ENCODE measurements at regions not wholly inside any gene's neighbourhood (a gene's known extent, or its start where the extent isn't known, plus 50 kb on each side); places are given as distances from the start of the nearest gene placed in this dataset.

DNA sequence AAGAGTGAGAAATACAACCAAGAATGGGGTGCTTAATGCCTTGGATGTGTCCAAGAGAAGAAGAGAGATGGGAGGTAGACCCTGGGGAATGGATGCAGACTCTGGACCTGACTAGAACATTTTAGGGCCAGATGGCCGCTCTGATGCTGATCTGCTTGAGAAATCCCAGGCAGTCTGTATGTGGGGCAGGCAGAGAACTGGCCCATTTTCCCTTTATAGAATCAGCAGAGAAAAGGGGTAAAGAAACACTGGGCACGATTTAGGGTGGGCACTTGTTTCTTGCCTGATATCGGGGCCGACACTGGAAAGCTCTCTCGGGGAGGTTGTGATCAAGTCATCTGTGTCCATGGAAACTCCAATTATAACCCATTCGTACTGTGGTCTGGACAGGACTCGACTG is 118.5 kb upstream of the FSTL4 start:
- no peaks in the 10 kb centered on the region for H3K9me3 ChIP-seq
- H3K27me3 ChIP-seq, result no peaks in the 10 kb centered on the region
- no peaks in the 10 kb centered on the region for H3K4me1 ChIP-seq
- H3K4me3 ChIP-seq, result no peak overlapping the region
- H3K27ac ChIP-seq, result no peak overlapping the region
- 89 to 92% methylated on average over 7 of the region's 7 CpGs for WGBS, 2 donors
- DNase-seq, result no peak
- no peak for TF ChIP-seq POLR2A (IDR thresholded peaks at IDR 0.05)
- TF ChIP-seq, protein P1, sequence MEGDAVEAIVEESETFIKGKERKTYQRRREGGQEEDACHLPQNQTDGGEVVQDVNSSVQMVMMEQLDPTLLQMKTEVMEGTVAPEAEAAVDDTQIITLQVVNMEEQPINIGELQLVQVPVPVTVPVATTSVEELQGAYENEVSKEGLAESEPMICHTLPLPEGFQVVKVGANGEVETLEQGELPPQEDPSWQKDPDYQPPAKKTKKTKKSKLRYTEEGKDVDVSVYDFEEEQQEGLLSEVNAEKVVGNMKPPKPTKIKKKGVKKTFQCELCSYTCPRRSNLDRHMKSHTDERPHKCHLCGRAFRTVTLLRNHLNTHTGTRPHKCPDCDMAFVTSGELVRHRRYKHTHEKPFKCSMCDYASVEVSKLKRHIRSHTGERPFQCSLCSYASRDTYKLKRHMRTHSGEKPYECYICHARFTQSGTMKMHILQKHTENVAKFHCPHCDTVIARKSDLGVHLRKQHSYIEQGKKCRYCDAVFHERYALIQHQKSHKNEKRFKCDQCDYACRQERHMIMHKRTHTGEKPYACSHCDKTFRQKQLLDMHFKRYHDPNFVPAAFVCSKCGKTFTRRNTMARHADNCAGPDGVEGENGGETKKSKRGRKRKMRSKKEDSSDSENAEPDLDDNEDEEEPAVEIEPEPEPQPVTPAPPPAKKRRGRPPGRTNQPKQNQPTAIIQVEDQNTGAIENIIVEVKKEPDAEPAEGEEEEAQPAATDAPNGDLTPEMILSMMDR (IDR thresholded peaks at IDR 0.05), result no peak
- intact Hi-C loops (cut with DNase I; ENCODE audit: low total_unique reads), result no loop called here
- no peaks in the 10 kb centered on the region for H3K36me3 ChIP-seq (ENCODE audit: low read depth, missing control alignments)

DNA sequence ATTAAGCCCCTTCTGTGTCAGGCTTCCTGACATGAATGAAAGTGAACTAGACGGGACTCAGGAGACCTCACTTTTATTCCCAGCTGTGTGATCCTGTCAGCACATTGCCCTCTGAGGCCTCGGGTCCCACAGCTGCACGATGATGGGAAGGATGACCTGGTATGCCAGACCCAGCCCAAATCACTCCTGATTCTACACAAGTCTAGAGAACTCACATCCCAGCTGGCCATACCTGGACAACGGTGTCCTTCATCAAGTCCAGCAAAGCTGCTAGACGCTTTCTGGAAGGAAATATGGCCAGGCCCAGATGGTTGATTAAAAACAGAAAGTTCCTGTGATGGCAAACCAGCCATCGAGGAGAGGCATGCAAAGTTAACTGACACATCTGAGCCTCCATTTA is 118.0 kb upstream of the FSTL4 start:
- Histone ChIP-seq H3K9me3 (no peaks in the 10 kb centered on the region), H3K36me3 (ENCODE audit: low read depth, missing control alignments) (no peaks in the 10 kb centered on the region), H3K4me1 (no peaks in the 10 kb centered on the region), H3K27ac (no peak overlapping the region), H3K4me3 (no peak overlapping the region), H3K27me3 (no peaks in the 10 kb centered on the region)
- DNase-seq, result no peak
- TF ChIP-seq POLR2A (IDR thresholded peaks at IDR 0.05), result no peak
- TF ChIP-seq, protein P1 (IDR thresholded peaks at IDR 0.05), result no peak
- WGBS, 2 donors, result 92 to 95% methylated on average over 6 of the region's 6 CpGs
- intact Hi-C loops (cut with DNase I; ENCODE audit: low total_unique reads), result no loop called here

DNA sequence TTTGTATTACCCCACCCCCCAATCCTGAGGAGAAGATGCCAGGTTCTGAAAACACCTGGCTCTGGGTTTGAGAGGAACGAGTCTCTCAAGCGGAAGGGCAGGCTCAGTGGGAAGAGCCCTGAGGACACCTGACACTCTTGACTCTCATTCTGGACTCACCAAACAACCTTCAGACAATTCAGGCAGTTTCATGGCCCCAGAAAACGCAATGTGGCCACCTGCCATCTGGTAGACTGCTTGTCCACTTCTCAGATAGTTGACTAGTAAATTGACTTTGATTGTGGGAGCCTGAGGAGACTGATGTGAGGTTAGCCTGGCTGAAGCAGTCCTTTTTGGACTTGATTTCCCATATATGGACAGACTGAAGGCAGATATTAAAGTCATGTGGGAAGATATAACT is 117.5 kb upstream of the FSTL4 start:
- 91 to 93% methylated on average over 3 of the region's 3 CpGs for WGBS, 2 donors
- H3K36me3 ChIP-seq (ENCODE audit: low read depth, missing control alignments), result no peaks in the 10 kb centered on the region
- no peak for TF ChIP-seq POLR2A (IDR thresholded peaks at IDR 0.05)
- TF ChIP-seq, protein P1 (IDR thresholded peaks at IDR 0.05), result no peak
- no peaks in the 10 kb centered on the region for H3K4me1 ChIP-seq
- H3K27ac ChIP-seq, result no peak overlapping the region
- no peak overlapping the region for H3K4me3 ChIP-seq
- intact Hi-C loops (cut with DNase I; ENCODE audit: low total_unique reads), result no loop called here
- no peaks in the 10 kb centered on the region for H3K9me3 ChIP-seq
- DNase-seq, result no peak
- H3K27me3 ChIP-seq, result no peaks in the 10 kb centered on the region

DNA sequence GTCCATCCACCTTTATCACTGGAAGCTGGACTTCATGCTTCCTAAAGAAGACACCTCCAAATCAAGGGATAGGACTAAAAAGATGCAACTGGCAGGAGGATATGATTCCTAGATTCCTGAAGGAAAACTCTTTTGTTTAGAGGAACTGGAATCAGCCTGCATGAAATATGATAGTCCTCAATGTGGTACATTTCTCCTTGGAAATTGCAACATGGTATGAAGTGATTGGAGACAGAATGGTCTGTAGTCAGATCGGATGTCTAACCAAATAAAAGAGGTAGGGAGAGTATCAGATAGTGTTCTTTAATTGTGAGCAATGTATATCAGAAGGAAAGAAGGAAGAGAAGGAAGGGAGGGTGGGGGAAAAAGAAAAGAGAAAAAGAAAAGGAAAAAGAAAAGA is 116.1 kb upstream of the FSTL4 start:
- H3K27ac ChIP-seq, result no peak overlapping the region
- no peak for DNase-seq
- H3K4me3 ChIP-seq, result no peak overlapping the region
- intact Hi-C loops (cut with DNase I; ENCODE audit: low total_unique reads), result no loop called here
- H3K27me3 ChIP-seq, result no peaks in the 10 kb centered on the region
- WGBS, 2 donors, result 47 to 58% methylated on average over 1 of the region's 1 CpG
- no peaks in the 10 kb centered on the region for H3K9me3 ChIP-seq
- H3K36me3 ChIP-seq (ENCODE audit: low read depth, missing control alignments), result no peaks in the 10 kb centered on the region
- H3K4me1 ChIP-seq, result no peaks in the 10 kb centered on the region
- TF ChIP-seq, protein P1 (IDR thresholded peaks at IDR 0.05), result no peak
- no peak for TF ChIP-seq POLR2A (IDR thresholded peaks at IDR 0.05)

DNA sequence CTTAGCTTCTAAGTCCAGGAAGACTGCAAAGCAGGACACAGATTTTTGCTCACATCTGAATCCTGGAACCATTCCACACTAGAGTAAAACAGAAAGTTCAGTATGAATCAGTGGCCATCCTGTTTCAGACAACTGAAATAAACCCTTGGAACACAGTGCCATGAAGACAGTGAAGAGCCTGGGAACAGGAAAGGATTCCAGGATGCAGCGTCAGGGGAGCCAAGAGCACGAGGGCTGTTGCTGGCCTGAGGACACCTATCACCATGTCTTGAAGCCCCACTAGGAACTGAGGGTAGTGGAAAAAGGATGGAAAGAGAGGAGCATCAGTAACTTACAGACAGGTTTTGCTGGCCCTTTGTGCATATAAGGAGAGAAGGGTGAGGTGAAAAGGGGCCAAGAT is 115.3 kb upstream of the FSTL4 start:
- Histone ChIP-seq H3K4me1 (no peaks in the 10 kb centered on the region), H3K36me3 (ENCODE audit: low read depth, missing control alignments) (no peaks in the 10 kb centered on the region), H3K27ac (no peak overlapping the region), H3K9me3 (no peaks in the 10 kb centered on the region), H3K27me3 (no peaks in the 10 kb centered on the region), H3K4me3 (no peak overlapping the region)
- intact Hi-C loops (cut with DNase I; ENCODE audit: low total_unique reads), result no loop called here
- DNase-seq, result no peak
- TF ChIP-seq, protein P1 (IDR thresholded peaks at IDR 0.05), result no peak
- TF ChIP-seq POLR2A (IDR thresholded peaks at IDR 0.05), result no peak
- WGBS, 2 donors, result 57 to 63% methylated on average over 2 of the region's 2 CpGs

Data from testis (tissue), 2 donors.